ENCODE measurements at regions not wholly inside any gene's neighbourhood (a gene's known extent, or its start where the extent isn't known, plus 50 kb on each side); places are given as distances from the start of the nearest gene placed in this dataset.

DNA sequence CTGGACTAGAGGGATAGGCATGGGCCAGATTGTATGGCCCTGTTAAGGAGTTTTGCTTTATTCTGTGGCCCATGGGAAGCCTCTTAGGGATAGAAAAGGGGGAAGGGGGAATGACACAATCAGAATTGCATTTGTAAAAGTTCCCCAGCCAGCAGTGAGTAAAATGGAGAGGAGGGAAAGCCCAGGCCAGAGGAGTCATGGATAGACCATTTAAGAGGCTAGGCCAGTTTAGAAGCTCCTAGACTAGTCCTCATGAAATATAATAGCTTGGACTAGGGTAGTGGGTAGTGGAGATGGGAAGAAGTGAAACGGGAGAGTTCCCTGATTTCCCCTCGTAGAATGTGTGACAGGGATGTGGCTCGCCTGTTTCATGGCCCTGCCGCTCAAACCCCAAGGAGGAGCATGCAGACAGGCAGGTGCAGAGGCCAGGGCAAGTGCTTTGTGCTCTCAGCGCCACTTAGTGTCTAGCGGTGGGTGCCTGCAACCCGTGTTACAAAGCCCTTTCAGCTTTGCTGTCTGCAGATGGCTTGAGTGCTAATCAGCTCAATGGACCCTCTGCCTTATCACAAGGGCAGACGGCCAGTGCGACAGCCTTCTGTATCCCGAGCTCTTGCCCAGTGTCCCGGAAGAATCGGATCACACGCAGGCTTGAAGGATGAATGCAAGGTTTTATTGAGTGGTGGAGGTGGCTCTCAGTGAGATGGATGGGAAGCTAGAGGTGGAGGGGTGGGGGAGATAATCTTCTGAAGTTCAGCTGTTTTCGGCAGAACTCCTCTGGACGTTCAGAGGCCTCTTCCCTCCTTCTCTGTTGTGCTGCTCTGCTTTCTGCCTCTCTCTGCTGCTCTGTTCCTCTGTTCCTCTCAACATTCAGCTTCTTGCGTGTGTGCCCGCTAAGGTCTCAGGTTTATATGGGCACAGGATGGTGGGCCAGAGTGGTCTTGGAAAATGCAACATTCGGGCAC lies 141.1 kb downstream of the CEP57L1 start (continued):
- TF ChIP-seq CREB1 (IDR thresholded peaks at IDR 0.05) (no peak; the same call in 1 of the 2 replicates), CREB1 (CRISPR knock-in tag; IDR thresholded peaks at IDR 0.05) (no peak), ZNF77 (CRISPR knock-in tag; IDR thresholded peaks at IDR 0.05) (no peak), MEIS2 (IDR thresholded peaks at IDR 0.05; ENCODE audit: partially characterized antibody) (peak; percentile 45), CBX8 (IDR thresholded peaks at IDR 0.05; ENCODE audit: borderline replicate concordance, extremely low read depth, low read depth, low read length, poor library complexity, severe bottlenecking) (no peak), ETS2 (tag; IDR thresholded peaks at IDR 0.05; ENCODE audit: borderline replicate concordance, poor library complexity, severe bottlenecking) (no peak), DPF2 (IDR thresholded peaks at IDR 0.05) (peak; percentile 52; the same call in 1 of the 2 replicates), ETV6 (IDR thresholded peaks at IDR 0.05; ENCODE audit: borderline replicate concordance in 1 of 2, low read depth in 2 of 2, low read length in 1 of 2) (no peak), ETV6 (CRISPR knock-in tag; IDR thresholded peaks at IDR 0.05; ENCODE audit: borderline replicate concordance) (no peak), TRIM24 (IDR thresholded peaks at IDR 0.05) (peak; percentile 65 to 69; a peak in 3 of 4 replicates), TEAD2 (tag; IDR thresholded peaks at IDR 0.05) (no peak), ESRRA (IDR thresholded peaks at IDR 0.05; ENCODE audit: borderline replicate concordance, low read depth) (no peak), ZNF354B (CRISPR knock-in tag; IDR thresholded peaks at IDR 0.05) (no peak), ZKSCAN1 (IDR thresholded peaks at IDR 0.05; ENCODE audit: low read depth, low read length) (0 out of 2 replicates have a peak, but pooled peaks have one; percentile 40), ZKSCAN3 (CRISPR knock-in tag; IDR thresholded peaks at IDR 0.05) (no peak), KAT8 (IDR thresholded peaks at IDR 0.05; ENCODE audit: low read depth) (no peak), KAT7 (CRISPR knock-in tag; IDR thresholded peaks at IDR 0.05; ENCODE audit: borderline replicate concordance) (0 out of 2 replicates have a peak, but pooled peaks have one; percentile 71), RFX5 (IDR thresholded peaks at IDR 0.05; ENCODE audit: low read depth, low read length) (no peak), RERE (CRISPR knock-in tag; IDR thresholded peaks at IDR 0.05; ENCODE audit: borderline replicate concordance) (no peak), MTA2 (IDR thresholded peaks at IDR 0.05; ENCODE audit: low read depth) (peak; percentile 44; the same call in 1 of the 2 replicates), KLF13 (tag; IDR thresholded peaks at IDR 0.05; ENCODE audit: borderline replicate concordance, low read depth) (no peak), FOXK2 (conservative IDR thresholded peaks at IDR 0.05 in 1 of 2, IDR thresholded peaks at IDR 0.05 in 1 of 2; ENCODE audit: low read depth in 2 of 2) (0 out of 4 replicates have a peak, but pooled peaks of 1 of the 2 experiments have one; percentile 10)
- TF ChIP-seq, protein P1, sequence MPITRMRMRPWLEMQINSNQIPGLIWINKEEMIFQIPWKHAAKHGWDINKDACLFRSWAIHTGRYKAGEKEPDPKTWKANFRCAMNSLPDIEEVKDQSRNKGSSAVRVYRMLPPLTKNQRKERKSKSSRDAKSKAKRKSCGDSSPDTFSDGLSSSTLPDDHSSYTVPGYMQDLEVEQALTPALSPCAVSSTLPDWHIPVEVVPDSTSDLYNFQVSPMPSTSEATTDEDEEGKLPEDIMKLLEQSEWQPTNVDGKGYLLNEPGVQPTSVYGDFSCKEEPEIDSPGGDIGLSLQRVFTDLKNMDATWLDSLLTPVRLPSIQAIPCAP (CRISPR knock-in tag; IDR thresholded peaks at IDR 0.05; ENCODE audit: borderline replicate concordance): no peak

All from K562 (cell line).